CD4-positive, alpha-beta T cell treated with Interleukin-10 for 1 hour (primary cell): ENCODE measurements at regions not wholly inside any gene's neighbourhood (a gene's known extent, or its start where the extent isn't known, plus 50 kb on each side); places are given as distances from the start of the nearest gene placed in this dataset.
A peak's percentile ranks its signal among the peaks of the same experiment; 100 is the strongest.
"Not testable (repeated sequence)": the region's sequence is repeated elsewhere in the genome, so short reads cannot be mapped to it uniquely, and the experiment has no call there.

ENCODE experiments used
- DNase-seq: peaks from one replicate; pipeline ENCODE4 v3.0.0-alpha.2; 2020

- DNase-seq: no peak
Observed at GRCh38 chr1:5684791-5685190, 307.4 kb downstream of the NPHP4 start.

- DNase-seq: no peak
Observed at GRCh38 chr1:5683446-5683845, 308.8 kb downstream of the NPHP4 start.

GRCh38 chr1:5682626-5683225, 309.5 kb downstream of the NPHP4 start:
- no peak for DNase-seq

GRCh38 chr1:5681654-5682053, 310.6 kb downstream of the NPHP4 start:
- no peak for DNase-seq

- no peak for DNase-seq
Observed at GRCh38 chr1:5680600-5680999, 311.6 kb downstream of the NPHP4 start.

GRCh38 chr1:5678759-5679158, 313.5 kb downstream of the NPHP4 start:
- DNase-seq: no peak

- not testable (repeated sequence) for DNase-seq
Observed at GRCh38 chr1:5672355-5672754, 319.9 kb downstream of the NPHP4 start.

GRCh38 chr1:5670590-5671350, 321.5 kb downstream of the NPHP4 start:
- no peak for DNase-seq

- peak; percentile 10 for DNase-seq
Observed at GRCh38 chr1:5667513-5668325, 324.5 kb downstream of the NPHP4 start.

- no peak for DNase-seq
Observed at GRCh38 chr1:5664906-5665875, 327.0 kb downstream of the NPHP4 start.

- DNase-seq: no peak
Observed at GRCh38 chr1:5664081-5664768, 328.0 kb downstream of the NPHP4 start.

GRCh38 chr1:5662744-5663126, 329.5 kb downstream of the NPHP4 start:
- DNase-seq: no peak

- DNase-seq: no peak
Observed at GRCh38 chr1:5662086-5662743, 330.0 kb downstream of the NPHP4 start.

- no peak for DNase-seq
Observed at GRCh38 chr1:5661196-5662085, 330.8 kb downstream of the NPHP4 start.

- no peak for DNase-seq
Observed at GRCh38 chr1:5660141-5660935, 331.9 kb downstream of the NPHP4 start.

- DNase-seq: no peak
Observed at GRCh38 chr1:5659606-5660005, 332.6 kb downstream of the NPHP4 start.

- no peak for DNase-seq
Observed at GRCh38 chr1:5658340-5659316, 333.6 kb downstream of the NPHP4 start.
